Gastroesophageal sphincter (tissue), 3 donors: ENCODE measurements at regions not wholly inside any gene's neighbourhood (a gene's known extent, or its start where the extent isn't known, plus 50 kb on each side); places are given as distances from the start of the nearest gene placed in this dataset.

Experiments used
- EP300 ChIP-seq: sonication (generic); formaldehyde crosslinking; IDR thresholded peaks from one replicate; pipeline ENCODE4 v1.6.1; 2017; ENCODE audit warnings: antibody characterized with exemption, mild to moderate bottlenecking
- POLR2A ChIP-seq, 2 donors: fragments of 450-650 bp; IDR thresholded peaks; one replicate each; pipeline ENCODE4 v1.6.1; 2017; ENCODE audit warnings: antibody characterized with exemption in 2 of 2, mild to moderate bottlenecking in 2 of 2, moderate library complexity in 1 of 2
- TF ChIP-seq, protein P1 (sequence below), 4 experiments: fragments of 200-600 bp in 2 of 4; fragments of 450-650 bp in 2 of 4; sonication (generic) in 1 of 4; IDR thresholded peaks; one replicate each; pipeline ENCODE4 v1.5.1; 2017 to 2019; ENCODE audit warnings: antibody characterized with exemption in 4 of 4, mild to moderate bottlenecking in 2 of 4, moderate library complexity in 2 of 4

- no peak for TF ChIP-seq POLR2A (IDR thresholded peaks at IDR 0.05)
- TF ChIP-seq, protein P1, sequence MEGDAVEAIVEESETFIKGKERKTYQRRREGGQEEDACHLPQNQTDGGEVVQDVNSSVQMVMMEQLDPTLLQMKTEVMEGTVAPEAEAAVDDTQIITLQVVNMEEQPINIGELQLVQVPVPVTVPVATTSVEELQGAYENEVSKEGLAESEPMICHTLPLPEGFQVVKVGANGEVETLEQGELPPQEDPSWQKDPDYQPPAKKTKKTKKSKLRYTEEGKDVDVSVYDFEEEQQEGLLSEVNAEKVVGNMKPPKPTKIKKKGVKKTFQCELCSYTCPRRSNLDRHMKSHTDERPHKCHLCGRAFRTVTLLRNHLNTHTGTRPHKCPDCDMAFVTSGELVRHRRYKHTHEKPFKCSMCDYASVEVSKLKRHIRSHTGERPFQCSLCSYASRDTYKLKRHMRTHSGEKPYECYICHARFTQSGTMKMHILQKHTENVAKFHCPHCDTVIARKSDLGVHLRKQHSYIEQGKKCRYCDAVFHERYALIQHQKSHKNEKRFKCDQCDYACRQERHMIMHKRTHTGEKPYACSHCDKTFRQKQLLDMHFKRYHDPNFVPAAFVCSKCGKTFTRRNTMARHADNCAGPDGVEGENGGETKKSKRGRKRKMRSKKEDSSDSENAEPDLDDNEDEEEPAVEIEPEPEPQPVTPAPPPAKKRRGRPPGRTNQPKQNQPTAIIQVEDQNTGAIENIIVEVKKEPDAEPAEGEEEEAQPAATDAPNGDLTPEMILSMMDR (IDR thresholded peaks at IDR 0.05) = no peak
- no peak for TF ChIP-seq EP300
These were observed 149.6 kb downstream of the TMEM18 start for GRCh38 chr2:527581-527980.
